Stimulated activated CD4-positive, alpha-beta T cell treated with anti-CD3 and anti-CD28 coated beads, Interleukin-4, amount 100 ng/mL, for 48 hours (primary cell): ENCODE measurements at regions not wholly inside any gene's neighbourhood (a gene's known extent, or its start where the extent isn't known, plus 50 kb on each side); places are given as distances from the start of the nearest gene placed in this dataset.
"Not testable (repeated sequence)": the region's sequence is repeated elsewhere in the genome, so short reads cannot be mapped to it uniquely, and the experiment has no call there.

Source experiments
- DNase-seq, 2 donors: peaks; one replicate each; pipeline ENCODE4 v3.0.0-alpha.2; 2020; ENCODE audit warnings: low read depth in 2 of 2

GRCh38 chr6:140276133-140276532 lies 901.7 kb upstream of the CITED2 start:
- no peak for DNase-seq

- no peak for DNase-seq
Measured at GRCh38 chr6:140275725-140276124, 901.3 kb upstream of the CITED2 start.

- DNase-seq, result no peak
Measured at GRCh38 chr6:140274548-140274947, 900.1 kb upstream of the CITED2 start.

GRCh38 chr6:140271759-140272377 lies 897.4 kb upstream of the CITED2 start:
- DNase-seq, result no peak

- DNase-seq, result no peak
Measured at GRCh38 chr6:140269591-140270165, 895.2 kb upstream of the CITED2 start.

GRCh38 chr6:140264431-140264830 lies 890.0 kb upstream of the CITED2 start:
- DNase-seq, result no peak

- DNase-seq, result not testable (repeated sequence)
Measured at GRCh38 chr6:140258302-140258701, 883.9 kb upstream of the CITED2 start.

- no peak for DNase-seq
Measured at GRCh38 chr6:140256248-140256647, 881.8 kb upstream of the CITED2 start.

GRCh38 chr6:140253096-140253495 lies 878.6 kb upstream of the CITED2 start:
- DNase-seq, result no peak

- no peak for DNase-seq
Measured at GRCh38 chr6:140252099-140252498, 877.7 kb upstream of the CITED2 start.

- DNase-seq, result no peak
Measured at GRCh38 chr6:140245296-140246040, 871.0 kb upstream of the CITED2 start.

GRCh38 chr6:140237251-140237650 lies 862.8 kb upstream of the CITED2 start:
- DNase-seq, result no peak

- no peak for DNase-seq
Measured at GRCh38 chr6:140236732-140237131, 862.3 kb upstream of the CITED2 start.

- DNase-seq, result no peak
Measured at GRCh38 chr6:140230282-140230681, 855.8 kb upstream of the CITED2 start.

- DNase-seq, result no peak
Measured at GRCh38 chr6:140228491-140228890, 854.0 kb upstream of the CITED2 start.

GRCh38 chr6:140226637-140227036 lies 852.2 kb upstream of the CITED2 start:
- DNase-seq, result no peak

GRCh38 chr6:140225701-140226436 lies 851.4 kb upstream of the CITED2 start:
- no peak for DNase-seq

- DNase-seq, result no peak
Measured at GRCh38 chr6:140217283-140217682, 842.8 kb upstream of the CITED2 start.

GRCh38 chr6:140209775-140210174 lies 835.3 kb upstream of the CITED2 start:
- DNase-seq, result no peak

- no peak for DNase-seq
Measured at GRCh38 chr6:140208286-140208685, 833.8 kb upstream of the CITED2 start.

- no peak for DNase-seq
Measured at GRCh38 chr6:140205795-140206593, 831.5 kb upstream of the CITED2 start.

- DNase-seq, result no peak
Measured at GRCh38 chr6:140204154-140204553, 829.7 kb upstream of the CITED2 start.
